HG03442 (cell line): ENCODE measurements at regions not wholly inside any gene's neighbourhood (a gene's known extent, or its start where the extent isn't known, plus 50 kb on each side); places are given as distances from the start of the nearest gene placed in this dataset.
"Not testable (repeated sequence)": the region's sequence is repeated elsewhere in the genome, so short reads cannot be mapped to it uniquely, and the experiment has no call there.

ENCODE experiments used
- ATAC-seq: cut with Tn5 transposase; IDR thresholded peaks from one replicate; pipeline ENCODE4 v1.9.1; 2021; ENCODE audit warnings: mild to moderate bottlenecking, moderate library complexity; ENCODE audit not compliant: unreplicated experiment

- no peak for ATAC-seq
Measured at GRCh38 chrX:46235778-46236177, 309.4 kb downstream of the ZNF674 start.

GRCh38 chrX:46234775-46235174 is 310.4 kb downstream of the ZNF674 start:
- no peak for ATAC-seq

GRCh38 chrX:46228389-46228788 is 316.8 kb downstream of the ZNF674 start:
- ATAC-seq, result no peak

- ATAC-seq, result no peak
Measured at GRCh38 chrX:46226422-46226821, 318.8 kb downstream of the ZNF674 start.

GRCh38 chrX:46223499-46223898 is 321.7 kb downstream of the ZNF674 start:
- not testable (repeated sequence) for ATAC-seq

- no peak for ATAC-seq
Measured at GRCh38 chrX:46220822-46221221, 324.4 kb downstream of the ZNF674 start.

GRCh38 chrX:46218373-46218772 is 326.8 kb downstream of the ZNF674 start:
- no peak for ATAC-seq

GRCh38 chrX:46216406-46216805 is 328.8 kb downstream of the ZNF674 start:
- no peak for ATAC-seq

GRCh38 chrX:46211079-46211478 is 334.1 kb downstream of the ZNF674 start:
- ATAC-seq, result no peak

- no peak for ATAC-seq
Measured at GRCh38 chrX:46209768-46210167, 335.5 kb downstream of the ZNF674 start.

- ATAC-seq, result no peak
Measured at GRCh38 chrX:46209037-46209436, 336.2 kb downstream of the ZNF674 start.

- no peak for ATAC-seq
Measured at GRCh38 chrX:46208225-46208854, 336.9 kb downstream of the ZNF674 start.

- ATAC-seq, result no peak
Measured at GRCh38 chrX:46204721-46205422, 340.3 kb downstream of the ZNF674 start.

- ATAC-seq, result no peak
Measured at GRCh38 chrX:46202733-46203514, 342.3 kb downstream of the ZNF674 start.

- no peak for ATAC-seq
Measured at GRCh38 chrX:46200413-46200812, 344.8 kb downstream of the ZNF674 start.

- ATAC-seq, result no peak
Measured at GRCh38 chrX:46198858-46199257, 346.4 kb downstream of the ZNF674 start.

- ATAC-seq, result not testable (repeated sequence)
Measured at GRCh38 chrX:46186811-46187106, 358.5 kb downstream of the ZNF674 start.

GRCh38 chrX:46185923-46186810 is 359.1 kb downstream of the ZNF674 start:
- no peak for ATAC-seq

GRCh38 chrX:46184749-46185148 is 360.5 kb downstream of the ZNF674 start:
- ATAC-seq, result no peak

GRCh38 chrX:46180258-46180687 is 364.9 kb downstream of the ZNF674 start:
- peak; percentile 89 for ATAC-seq

- peak; percentile 14 for ATAC-seq
Measured at GRCh38 chrX:46179748-46180147, 365.5 kb downstream of the ZNF674 start.
